ENCODE measurements at regions not wholly inside any gene's neighbourhood (a gene's known extent, or its start where the extent isn't known, plus 50 kb on each side); places are given as distances from the start of the nearest gene placed in this dataset.

GRCh38 chr3:103511891-103512290 is 1077.1 kb downstream of the ZPLD1 start:
- WGBS (ENCODE audit: insufficient coverage, insufficient replicate concordance, low lambda C conversion rate, missing lambda C conversion rate) = 33% methylated on average over 1 of the region's 1 CpG
- no peaks in the 10 kb centered on the region for H3K9me3 ChIP-seq (replicated peaks; ENCODE audit: control insufficient read depth, insufficient read depth, low read length)
- H3K27ac ChIP-seq (ENCODE audit: control insufficient read depth, insufficient read depth) = no peak overlapping the region
- DNase-seq (ENCODE audit: low read depth, low spot score) = no peak
- ChIA-PET SMC1A (ENCODE audit: uncharacterized antibody, unreplicated experiment) (no interaction called here), POLR2A (no interaction called here), RAD21 (ENCODE audit: unreplicated experiment) (no interaction called here), CTCF (no interaction called here)
- intact Hi-C loops (cut with micrococcal nuclease; ENCODE audit: unreplicated experiment) (no loop called here), in situ Hi-C loops (cut with MboI) (no loop called here)
- no peak; the same call in 2 of the 3 replicates for ATAC-seq
- H3K9ac ChIP-seq (ENCODE audit: control insufficient read depth, insufficient read depth, low read length) = no peak overlapping the region
- H3K4me2 ChIP-seq (ENCODE audit: control insufficient read depth, insufficient read depth) = no peak overlapping the region
- H3K4me1 ChIP-seq (ENCODE audit: control insufficient read depth, insufficient read depth, low read length) = no peaks in the 10 kb centered on the region
- no peak for FAIRE-seq
- H3K79me2 ChIP-seq (ENCODE audit: control insufficient read depth, insufficient read depth, low read length) = no peaks in the 10 kb centered on the region
- H3K27me3 ChIP-seq (replicated peaks in 1 of 2; ENCODE audit: control insufficient read depth in 2 of 2, insufficient read depth in 2 of 2, low read length in 1 of 2) = no peaks in the 10 kb centered on the region
- H3K36me3 ChIP-seq (ENCODE audit: control insufficient read depth in 2 of 2, insufficient read depth in 2 of 2, low read length in 1 of 2) = no peaks in the 10 kb centered on the region
- H3K4me3 ChIP-seq = no peak overlapping the region
- no peaks in the 10 kb centered on the region for H4K20me1 ChIP-seq (ENCODE audit: control insufficient read depth, insufficient read depth)
- BruUV-seq (replicated peaks) = no TSS peak
- no peak overlapping the region for H2AFZ ChIP-seq (ENCODE audit: control insufficient read depth, low read depth, low read length)
- TF ChIP-seq RCOR1 (conservative IDR thresholded peaks at IDR 0.05; ENCODE audit: low read depth, low read length) (no peak), ESRRA (IDR thresholded peaks at IDR 0.05; ENCODE audit: low read length) (no peak), RELA (IDR thresholded peaks at IDR 0.05; ENCODE audit: borderline replicate concordance, partially characterized antibody) (no peak), POLR2AphosphoS5 (IDR thresholded peaks at IDR 0.05; ENCODE audit: low read length) (no peak), EED (IDR thresholded peaks at IDR 0.05; ENCODE audit: low read depth) (no peak), ATF2 (IDR thresholded peaks at IDR 0.05; ENCODE audit: low read length) (no peak), RB1 (IDR thresholded peaks at IDR 0.05; ENCODE audit: borderline replicate concordance) (no peak), RAD51 (IDR thresholded peaks at IDR 0.05) (no peak), EP300 (IDR thresholded peaks at IDR 0.05; ENCODE audit: borderline replicate concordance in 1 of 2, control insufficient read depth in 1 of 2, low read depth in 2 of 2, low read length in 2 of 2) (no peak), EZH2 (IDR thresholded peaks at IDR 0.05; ENCODE audit: borderline replicate concordance, control insufficient read depth, low read depth, low read length) (no peak), TBL1XR1 (IDR thresholded peaks at IDR 0.05; ENCODE audit: low read depth, low read length) (no peak), BCL3 (IDR thresholded peaks at IDR 0.05; ENCODE audit: borderline replicate concordance, insufficient read depth, low read depth, low read length, poor library complexity, severe bottlenecking) (no peak), CBFB (IDR thresholded peaks at IDR 0.05; ENCODE audit: low read depth) (no peak), ZBTB40 (IDR thresholded peaks at IDR 0.05; ENCODE audit: borderline replicate concordance) (no peak), ZBTB33 (IDR thresholded peaks at IDR 0.05) (no peak), CREM (IDR thresholded peaks at IDR 0.05; ENCODE audit: low read depth) (no peak), SIX5 (IDR thresholded peaks at IDR 0.05; ENCODE audit: low read depth, low read length, severe bottlenecking) (no peak), ZBED1 (IDR thresholded peaks at IDR 0.05; ENCODE audit: borderline replicate concordance) (no peak)
